ENCODE measurements at regions not wholly inside any gene's neighbourhood (a gene's known extent, or its start where the extent isn't known, plus 50 kb on each side); places are given as distances from the start of the nearest gene placed in this dataset.

DNA sequence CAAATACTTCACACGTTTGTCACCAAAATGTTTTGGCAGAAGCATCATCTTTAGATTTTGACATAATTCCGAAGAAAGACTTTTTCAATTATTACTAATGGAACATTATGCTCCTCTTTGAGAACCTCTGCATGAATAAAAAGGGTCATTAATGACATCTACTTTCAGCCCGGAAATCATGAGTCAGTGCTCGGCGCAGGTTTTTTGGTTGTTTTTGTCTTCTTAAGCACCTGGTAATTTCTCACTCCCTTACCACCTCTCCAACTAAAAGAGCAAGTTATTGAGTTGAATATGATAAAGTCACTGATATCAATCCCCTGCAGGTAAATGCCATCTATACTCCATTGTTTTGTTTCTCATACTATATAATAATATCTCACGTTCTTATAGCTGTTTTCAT is 113.0 kb upstream of the PBX1 start:
- TF ChIP-seq, protein P1, sequence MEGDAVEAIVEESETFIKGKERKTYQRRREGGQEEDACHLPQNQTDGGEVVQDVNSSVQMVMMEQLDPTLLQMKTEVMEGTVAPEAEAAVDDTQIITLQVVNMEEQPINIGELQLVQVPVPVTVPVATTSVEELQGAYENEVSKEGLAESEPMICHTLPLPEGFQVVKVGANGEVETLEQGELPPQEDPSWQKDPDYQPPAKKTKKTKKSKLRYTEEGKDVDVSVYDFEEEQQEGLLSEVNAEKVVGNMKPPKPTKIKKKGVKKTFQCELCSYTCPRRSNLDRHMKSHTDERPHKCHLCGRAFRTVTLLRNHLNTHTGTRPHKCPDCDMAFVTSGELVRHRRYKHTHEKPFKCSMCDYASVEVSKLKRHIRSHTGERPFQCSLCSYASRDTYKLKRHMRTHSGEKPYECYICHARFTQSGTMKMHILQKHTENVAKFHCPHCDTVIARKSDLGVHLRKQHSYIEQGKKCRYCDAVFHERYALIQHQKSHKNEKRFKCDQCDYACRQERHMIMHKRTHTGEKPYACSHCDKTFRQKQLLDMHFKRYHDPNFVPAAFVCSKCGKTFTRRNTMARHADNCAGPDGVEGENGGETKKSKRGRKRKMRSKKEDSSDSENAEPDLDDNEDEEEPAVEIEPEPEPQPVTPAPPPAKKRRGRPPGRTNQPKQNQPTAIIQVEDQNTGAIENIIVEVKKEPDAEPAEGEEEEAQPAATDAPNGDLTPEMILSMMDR (conservative IDR thresholded peaks at IDR 0.05) = no peak

More for the DNA sequence above, 113.0 kb upstream of the PBX1 start:
- Histone ChIP-seq H4K91ac (ENCODE audit: insufficient read length, low read depth, low read length) (no peak overlapping the region), H4K5ac (ENCODE audit: insufficient read length, low read depth, low read length) (no peak overlapping the region), H2BK120ac (ENCODE audit: low read depth, low read length, poor library complexity, severe bottlenecking) (no peak overlapping the region), H4K20me1 (ENCODE audit: control insufficient read depth, insufficient read depth, insufficient read length) (no peaks in the 10 kb centered on the region), H2AK5ac (ENCODE audit: insufficient read length, low read length) (no peak overlapping the region), H3K9me3 (ENCODE audit: control insufficient read depth, low read depth, low read length) (no peaks in the 10 kb centered on the region), H3T11ph (ENCODE audit: low read length) (no peak overlapping the region), H3K18ac (ENCODE audit: insufficient read length, low read depth, low read length) (no peak overlapping the region), H3K4me1 (ENCODE audit: insufficient read depth, low read length) (no peaks in the 10 kb centered on the region), H3K27me3 (ENCODE audit: insufficient read depth, low read length) (no peaks in the 10 kb centered on the region), H2BK12ac (ENCODE audit: insufficient read length, low read depth, low read length) (no peak overlapping the region), H3K79me1 (ENCODE audit: insufficient read depth, low read depth, low read length, poor library complexity, severe bottlenecking) (no peaks in the 10 kb centered on the region), H3K56ac (ENCODE audit: insufficient read length, low read depth, low read length) (no peak overlapping the region), H2BK20ac (ENCODE audit: low read depth, low read length, poor library complexity, severe bottlenecking) (no peak overlapping the region), H3K79me2 (ENCODE audit: insufficient read depth, low read length) (no peaks in the 10 kb centered on the region), H3K4ac (ENCODE audit: low read depth, low read length) (no peak overlapping the region), H3K14ac (ENCODE audit: insufficient read depth, low read length) (no peak overlapping the region), H2BK15ac (ENCODE audit: low read depth, low read length) (no peak overlapping the region), H4K8ac (replicated peaks; ENCODE audit: insufficient read length, low read depth, low read length) (no peak overlapping the region), H2AFZ (ENCODE audit: low read length) (no peak overlapping the region), H3K4me2 (ENCODE audit: insufficient read depth, insufficient read length, low read length) (no peak overlapping the region), H3K27ac (ENCODE audit: insufficient read length, low read depth, low read length) (no peak overlapping the region), H3K9ac (ENCODE audit: extremely low read depth, insufficient read length, low read length) (no peak overlapping the region), H3K23me2 (ENCODE audit: insufficient read length, low read depth, low read length, poor library complexity, severe bottlenecking) (no peaks in the 10 kb centered on the region), H3K23ac (ENCODE audit: insufficient read length, low read depth, low read length) (no peak overlapping the region), H2BK5ac (ENCODE audit: insufficient read length, low read length) (no peak overlapping the region)
- Mint-ChIP-seq H3K4me3 (no peak overlapping the region), H3K4me1 (peaks cover 2 to 3% of the 10 kb centered on the region in 2 experiments; a peak in 1 of 4 replicates), H3K27me3 (ENCODE audit: low read depth) (no peaks in the 10 kb centered on the region; the same call in 1 of the 2 replicates), H3K9me3 (no peaks in the 10 kb centered on the region; a peak in 1 of 5 replicates), H3K27ac (no peak overlapping the region), H3K36me3 (ENCODE audit: insufficient read depth in 1 of 3, low read depth in 3 of 3) (peaks cover 0 to 8% (median 1%) of the 10 kb centered on the region in 3 experiments; a peak in 1 of 7 replicates)
- no CpG with 5 or more reads among the region's 6 CpGs for WGBS (ENCODE audit: extremely low coverage, insufficient read length, low lambda C conversion rate)
- no peak for DNase-seq
